Hypothalamus (tissue), 51 donors: ENCODE measurements at regions not wholly inside any gene's neighbourhood (a gene's known extent, or its start where the extent isn't known, plus 50 kb on each side); places are given as distances from the start of the nearest gene placed in this dataset.

Experiments used
- DNase-seq, 51 donors: peaks; one replicate each; lab custom pipeline; 2025; lab: John Stamatoyannopoulos, UW

DNA sequence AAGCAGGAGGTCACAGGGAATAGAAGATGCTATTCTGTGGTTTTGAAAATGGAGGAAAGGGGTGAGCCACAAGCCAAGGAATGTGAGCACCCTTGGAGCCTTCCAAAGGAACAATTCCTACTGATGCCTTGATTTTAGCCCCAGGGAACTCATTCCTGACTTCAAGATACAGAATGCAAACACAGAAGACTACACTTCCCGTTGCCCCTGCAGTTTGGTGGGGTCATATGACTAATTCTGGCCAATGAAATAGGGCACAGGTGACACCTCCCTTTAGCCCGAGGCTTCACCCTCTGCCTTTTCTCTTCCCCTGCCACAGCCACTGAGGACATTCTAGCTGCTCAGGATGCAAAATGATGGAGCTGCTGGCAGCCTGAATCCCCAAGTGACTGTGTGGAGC is 126.1 kb downstream of the INHBB start:
- DNase-seq = no peak

- DNase-seq = no peak
Measured at GRCh38 chr2:120472891-120473309, 127.0 kb downstream of the INHBB start.

DNA sequence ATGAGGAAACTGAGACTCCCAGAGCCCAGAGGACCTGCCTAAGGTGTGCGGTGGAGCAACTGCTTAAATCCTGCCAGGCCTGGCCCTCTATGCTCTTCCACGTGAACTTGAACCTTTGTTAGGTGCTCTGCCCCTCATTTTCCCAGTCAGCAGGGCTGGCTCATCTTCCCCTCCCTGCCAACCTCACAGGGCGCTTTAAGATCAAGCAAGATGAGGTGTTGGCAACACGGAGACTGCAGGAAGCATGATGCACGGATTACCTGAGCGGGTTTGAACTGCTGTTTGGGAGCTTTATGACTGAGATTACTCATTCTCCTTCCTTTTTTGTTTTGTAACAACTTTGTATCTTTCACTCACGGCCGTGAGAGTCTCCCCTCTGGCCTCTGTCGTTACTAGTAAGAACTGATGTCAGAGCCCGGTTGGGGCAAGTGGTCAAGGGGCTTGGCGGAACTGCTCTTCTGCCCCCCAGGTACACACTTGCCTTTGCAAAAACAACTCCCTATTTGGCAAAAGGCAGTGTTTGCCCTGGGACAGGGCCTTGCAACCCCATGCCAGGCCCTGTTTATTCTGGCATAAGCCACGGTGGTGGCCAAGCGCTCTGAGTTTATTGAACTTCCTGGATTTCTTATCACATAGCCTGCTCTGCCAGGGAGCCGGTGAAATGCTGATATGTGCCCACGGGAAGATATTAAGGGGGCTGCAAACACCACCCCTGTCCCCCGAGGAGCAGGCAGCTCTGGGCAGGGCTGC is 127.8 kb downstream of the INHBB start:
- DNase-seq = no peak

DNA sequence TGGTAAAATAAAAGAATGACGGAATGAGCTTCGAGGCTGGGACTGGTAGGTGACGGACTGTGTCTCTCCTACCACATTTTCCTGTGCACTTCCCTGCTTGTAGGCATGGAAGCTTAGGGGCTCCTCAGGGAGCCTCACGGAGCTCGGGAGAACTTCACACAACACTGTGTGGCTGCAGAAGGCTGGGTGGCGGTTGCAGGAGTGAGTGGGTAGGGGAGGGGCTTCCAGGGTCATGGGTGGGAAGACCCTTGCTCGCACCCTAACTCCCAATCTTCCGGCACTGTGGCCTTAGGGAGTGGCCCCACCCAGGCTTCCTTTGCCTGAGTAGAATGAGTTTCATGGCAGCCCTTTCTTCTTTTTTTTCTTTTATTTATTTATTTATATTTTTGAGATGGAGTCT is 128.6 kb downstream of the INHBB start:
- no peak for DNase-seq

GRCh38 chr2:120476141-120476540 is 130.2 kb downstream of the INHBB start:
- no peak for DNase-seq

- no peak for DNase-seq
Measured at GRCh38 chr2:120477198-120477597, 131.3 kb downstream of the INHBB start.

DNA sequence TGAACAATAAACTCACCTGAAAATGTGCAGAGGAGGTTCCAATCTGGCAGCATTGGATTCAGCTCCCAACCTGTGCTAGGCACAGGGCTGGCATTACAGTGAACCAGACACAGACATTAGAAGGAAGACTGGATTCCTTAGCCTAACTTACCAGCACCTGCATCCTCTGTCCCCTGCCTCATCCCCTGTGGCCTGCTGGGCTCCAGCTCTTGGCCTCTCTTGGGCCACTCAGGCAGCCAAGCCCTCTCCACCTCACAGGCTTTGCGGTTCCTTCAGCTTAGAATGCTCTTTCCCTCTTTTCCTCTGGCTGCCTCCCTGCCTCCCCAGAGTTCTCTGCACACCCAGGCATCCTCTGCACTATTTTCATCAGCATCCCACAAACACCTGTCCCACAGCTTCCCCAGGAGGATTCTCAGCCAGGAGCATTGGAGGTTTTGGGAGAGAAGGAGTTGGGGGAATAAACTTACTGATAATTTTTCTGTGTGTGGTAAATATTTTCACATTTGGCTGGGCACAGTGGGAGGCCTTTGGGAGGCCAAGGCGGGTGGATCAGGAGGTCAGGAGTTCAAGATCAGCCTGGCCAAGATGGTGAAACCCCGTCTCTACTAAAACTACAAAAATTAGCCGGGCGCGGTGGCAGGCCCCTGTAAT is 132.0 kb downstream of the INHBB start:
- no peak for DNase-seq

- no peak for DNase-seq
Measured at GRCh38 chr2:120480346-120480902, 134.5 kb downstream of the INHBB start.

- no peak for DNase-seq
Measured at GRCh38 chr2:120480903-120481445, 135.0 kb downstream of the INHBB start.

- DNase-seq = no peak
Measured at GRCh38 chr2:120481446-120482194, 135.7 kb downstream of the INHBB start.

GRCh38 chr2:120482334-120482733 is 136.4 kb downstream of the INHBB start:
- no peak for DNase-seq

DNA sequence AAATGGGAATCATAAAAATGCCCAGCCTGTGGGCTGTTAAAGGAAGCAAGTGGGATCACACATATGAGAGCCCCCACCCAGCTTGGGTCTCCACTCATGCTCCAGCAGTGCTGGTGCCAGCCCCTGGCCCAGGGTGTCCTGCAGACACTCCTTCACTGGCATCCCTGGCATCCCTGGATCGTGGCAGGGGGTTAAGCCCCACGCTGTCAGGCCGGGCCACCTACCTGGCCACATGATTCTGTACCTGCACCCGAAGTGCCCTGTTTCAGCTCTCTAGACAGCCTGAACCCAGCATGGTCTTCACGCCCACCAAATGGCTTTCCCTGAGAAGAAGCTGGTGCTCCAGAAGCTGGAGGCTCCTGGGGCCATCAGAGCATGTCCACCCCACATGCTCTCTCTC is 137.4 kb downstream of the INHBB start:
- DNase-seq = no peak

- DNase-seq = no peak
Measured at GRCh38 chr2:120485096-120485495, 139.2 kb downstream of the INHBB start.

GRCh38 chr2:120486441-120486840 is 140.5 kb downstream of the INHBB start:
- DNase-seq = no peak

- no peak for DNase-seq
Measured at GRCh38 chr2:120486946-120487345, 141.0 kb downstream of the INHBB start.

- DNase-seq = no peak
Measured at GRCh38 chr2:120488531-120488930, 142.6 kb downstream of the INHBB start.

DNA sequence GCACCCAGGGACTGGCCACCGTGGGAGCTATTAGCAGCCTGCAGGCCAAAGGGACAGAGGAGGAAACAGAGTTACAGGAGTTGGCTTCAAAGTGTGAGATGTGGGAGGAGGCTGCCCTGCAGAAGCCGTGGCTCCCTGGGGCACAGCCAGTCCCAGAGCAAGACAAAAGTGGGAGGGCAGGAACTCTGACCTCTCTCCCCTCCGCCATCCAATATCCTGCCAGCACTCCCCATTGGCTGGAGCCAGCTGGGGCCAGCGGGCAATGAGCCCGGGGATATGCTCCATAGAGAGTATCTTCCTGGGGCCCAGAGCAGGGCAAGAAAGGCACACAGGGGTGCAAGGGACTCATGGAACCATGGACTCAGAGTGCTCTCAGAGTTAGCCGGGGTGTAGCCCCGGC is 143.1 kb downstream of the INHBB start:
- peak in 7 of 51 donors; percentile 10 to 37 (median 25) for DNase-seq

GRCh38 chr2:120490091-120490798 is 144.3 kb downstream of the INHBB start:
- DNase-seq = no peak

GRCh38 chr2:120491111-120491625 is 145.2 kb downstream of the INHBB start:
- no peak for DNase-seq

DNA sequence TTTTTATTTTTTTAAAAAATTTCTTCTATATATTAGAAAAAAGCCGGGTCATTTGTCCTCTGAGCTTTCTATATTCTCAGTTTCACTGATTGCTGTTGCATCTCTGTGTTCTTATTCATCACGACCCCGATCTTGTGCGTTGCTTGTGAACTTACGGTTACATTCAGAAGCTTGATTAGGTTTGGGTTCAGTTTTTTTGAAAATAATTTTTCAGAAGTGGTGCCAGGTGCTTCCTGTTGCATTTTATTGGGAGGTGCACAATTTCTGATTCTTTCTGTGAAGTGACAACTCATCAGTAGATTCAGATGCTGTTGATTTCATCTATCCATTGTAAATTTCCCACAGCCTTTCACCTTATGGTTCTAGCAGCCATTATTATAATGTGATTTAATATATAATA is 147.3 kb downstream of the INHBB start:
- DNase-seq = no peak
